ENCODE measurements at regions not wholly inside any gene's neighbourhood (a gene's known extent, or its start where the extent isn't known, plus 50 kb on each side); places are given as distances from the start of the nearest gene placed in this dataset.

GRCh38 chr4:100588076-100588475, 70.3 kb upstream of the EMCN start:
- TF ChIP-seq CTCF (IDR thresholded peaks at IDR 0.05; ENCODE audit: low read depth, low read length) (no peak), EZH2phosphoT487 (IDR thresholded peaks at IDR 0.05; ENCODE audit: low read depth) (no peak)
